ENCODE measurements at regions not wholly inside any gene's neighbourhood (a gene's known extent, or its start where the extent isn't known, plus 50 kb on each side); places are given as distances from the start of the nearest gene placed in this dataset.

DNA sequence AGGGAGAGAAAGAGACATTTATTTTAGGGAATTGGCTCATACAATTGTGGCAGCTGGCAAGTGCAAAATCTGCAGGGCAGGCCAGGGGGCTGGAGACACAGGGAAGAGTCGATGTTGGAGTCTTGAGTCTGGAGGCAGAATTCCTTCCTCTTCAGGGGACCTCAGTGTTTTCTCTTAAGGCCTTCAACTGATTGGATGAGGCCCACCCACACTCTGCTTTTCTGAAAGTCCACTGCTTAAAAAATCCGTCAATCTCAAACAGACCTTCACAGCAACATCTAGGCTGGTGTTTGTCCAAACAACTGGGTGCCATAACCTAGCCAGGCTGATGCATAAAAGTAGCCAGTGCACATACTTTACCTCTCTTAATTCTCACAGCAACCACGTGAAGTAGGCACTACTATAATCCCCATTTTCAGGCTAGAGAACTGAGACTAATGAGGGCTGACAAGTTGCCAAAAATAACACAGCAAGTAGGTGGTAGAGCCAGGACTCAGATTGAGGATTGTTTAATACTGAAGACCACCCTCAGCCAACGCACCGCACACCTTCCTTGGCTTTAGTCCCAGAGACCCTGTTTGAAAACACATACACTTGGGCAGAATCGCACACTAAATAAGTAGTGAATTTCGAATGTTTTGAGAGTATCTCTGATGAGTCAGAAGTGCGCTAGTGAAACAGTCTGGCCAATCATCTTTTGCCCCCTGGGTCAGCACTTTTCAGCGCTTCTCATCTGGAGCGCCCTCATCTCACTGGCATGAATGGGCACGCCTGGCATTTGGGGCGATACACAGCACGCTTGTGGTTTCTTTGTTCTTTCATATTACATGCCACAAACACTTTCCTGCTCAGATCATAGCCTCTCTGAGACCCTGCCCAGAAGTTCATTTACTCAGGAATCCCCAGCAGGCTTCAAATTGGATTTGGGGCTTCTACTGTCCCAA is 591.4 kb downstream of the CCDC171 start:
- CTCF ChIA-PET, result interaction anchor here (0.9 to 1.2 kb wide), 2 partner anchors 10 kb away, joined by 4 to 8 read pairs; no protein-coding TSS in a partner anchor
- Mint-ChIP-seq H3K9me3 (peaks cover 4% of the 10 kb centered on the region), H3K4me1 (peaks cover 6% of the 10 kb centered on the region), H3K27ac (no peak overlapping the region), H3K27me3 (ENCODE audit: low read depth) (no peaks in the 10 kb centered on the region), H3K36me3 (no peaks in the 10 kb centered on the region), H3K4me3 (no peak overlapping the region)
- DNase-seq (ENCODE audit: low spot score) (no peak), ATAC-seq (no peak)
- POLR2A ChIA-PET, result no interaction called here
- TF ChIP-seq NR1H2 (CRISPR knock-in tag; IDR thresholded peaks at IDR 0.05) (no peak), JAZF1 (CRISPR knock-in tag; IDR thresholded peaks at IDR 0.05) (no peak), RELA (CRISPR knock-in tag; IDR thresholded peaks at IDR 0.05; ENCODE audit: borderline replicate concordance) (no peak), ESRRA (CRISPR knock-in tag; IDR thresholded peaks at IDR 0.05; ENCODE audit: borderline replicate concordance) (no peak), CREB1 (CRISPR knock-in tag; IDR thresholded peaks at IDR 0.05) (no peak), NR2C2 (CRISPR knock-in tag; IDR thresholded peaks at IDR 0.05) (no peak), ATF1 (CRISPR knock-in tag; IDR thresholded peaks at IDR 0.05) (no peak), CBFB (CRISPR knock-in tag; IDR thresholded peaks at IDR 0.05; ENCODE audit: low read depth) (no peak), ZNF671 (CRISPR knock-in tag; IDR thresholded peaks at IDR 0.05) (no peak), FOXJ3 (CRISPR knock-in tag; IDR thresholded peaks at IDR 0.05; ENCODE audit: borderline replicate concordance) (no peak), ZNF416 (CRISPR knock-in tag; IDR thresholded peaks at IDR 0.05) (no peak), HMGA2 (CRISPR knock-in tag; IDR thresholded peaks at IDR 0.05) (no peak), ETV6 (CRISPR knock-in tag; IDR thresholded peaks at IDR 0.05) (no peak), ZNF317 (CRISPR knock-in tag; IDR thresholded peaks at IDR 0.05; ENCODE audit: borderline replicate concordance, low read depth) (no peak)
- TF ChIP-seq, protein P1, sequence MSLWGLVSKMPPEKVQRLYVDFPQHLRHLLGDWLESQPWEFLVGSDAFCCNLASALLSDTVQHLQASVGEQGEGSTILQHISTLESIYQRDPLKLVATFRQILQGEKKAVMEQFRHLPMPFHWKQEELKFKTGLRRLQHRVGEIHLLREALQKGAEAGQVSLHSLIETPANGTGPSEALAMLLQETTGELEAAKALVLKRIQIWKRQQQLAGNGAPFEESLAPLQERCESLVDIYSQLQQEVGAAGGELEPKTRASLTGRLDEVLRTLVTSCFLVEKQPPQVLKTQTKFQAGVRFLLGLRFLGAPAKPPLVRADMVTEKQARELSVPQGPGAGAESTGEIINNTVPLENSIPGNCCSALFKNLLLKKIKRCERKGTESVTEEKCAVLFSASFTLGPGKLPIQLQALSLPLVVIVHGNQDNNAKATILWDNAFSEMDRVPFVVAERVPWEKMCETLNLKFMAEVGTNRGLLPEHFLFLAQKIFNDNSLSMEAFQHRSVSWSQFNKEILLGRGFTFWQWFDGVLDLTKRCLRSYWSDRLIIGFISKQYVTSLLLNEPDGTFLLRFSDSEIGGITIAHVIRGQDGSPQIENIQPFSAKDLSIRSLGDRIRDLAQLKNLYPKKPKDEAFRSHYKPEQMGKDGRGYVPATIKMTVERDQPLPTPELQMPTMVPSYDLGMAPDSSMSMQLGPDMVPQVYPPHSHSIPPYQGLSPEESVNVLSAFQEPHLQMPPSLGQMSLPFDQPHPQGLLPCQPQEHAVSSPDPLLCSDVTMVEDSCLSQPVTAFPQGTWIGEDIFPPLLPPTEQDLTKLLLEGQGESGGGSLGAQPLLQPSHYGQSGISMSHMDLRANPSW (CRISPR knock-in tag; conservative IDR thresholded peaks at IDR 0.05; ENCODE audit: low read depth), result no peak
- TF ChIP-seq, protein P2, sequence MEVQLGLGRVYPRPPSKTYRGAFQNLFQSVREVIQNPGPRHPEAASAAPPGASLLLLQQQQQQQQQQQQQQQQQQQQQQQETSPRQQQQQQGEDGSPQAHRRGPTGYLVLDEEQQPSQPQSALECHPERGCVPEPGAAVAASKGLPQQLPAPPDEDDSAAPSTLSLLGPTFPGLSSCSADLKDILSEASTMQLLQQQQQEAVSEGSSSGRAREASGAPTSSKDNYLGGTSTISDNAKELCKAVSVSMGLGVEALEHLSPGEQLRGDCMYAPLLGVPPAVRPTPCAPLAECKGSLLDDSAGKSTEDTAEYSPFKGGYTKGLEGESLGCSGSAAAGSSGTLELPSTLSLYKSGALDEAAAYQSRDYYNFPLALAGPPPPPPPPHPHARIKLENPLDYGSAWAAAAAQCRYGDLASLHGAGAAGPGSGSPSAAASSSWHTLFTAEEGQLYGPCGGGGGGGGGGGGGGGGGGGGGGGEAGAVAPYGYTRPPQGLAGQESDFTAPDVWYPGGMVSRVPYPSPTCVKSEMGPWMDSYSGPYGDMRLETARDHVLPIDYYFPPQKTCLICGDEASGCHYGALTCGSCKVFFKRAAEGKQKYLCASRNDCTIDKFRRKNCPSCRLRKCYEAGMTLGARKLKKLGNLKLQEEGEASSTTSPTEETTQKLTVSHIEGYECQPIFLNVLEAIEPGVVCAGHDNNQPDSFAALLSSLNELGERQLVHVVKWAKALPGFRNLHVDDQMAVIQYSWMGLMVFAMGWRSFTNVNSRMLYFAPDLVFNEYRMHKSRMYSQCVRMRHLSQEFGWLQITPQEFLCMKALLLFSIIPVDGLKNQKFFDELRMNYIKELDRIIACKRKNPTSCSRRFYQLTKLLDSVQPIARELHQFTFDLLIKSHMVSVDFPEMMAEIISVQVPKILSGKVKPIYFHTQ (CRISPR knock-in tag; IDR thresholded peaks at IDR 0.05), result no peak
- TF ChIP-seq, protein P3, sequence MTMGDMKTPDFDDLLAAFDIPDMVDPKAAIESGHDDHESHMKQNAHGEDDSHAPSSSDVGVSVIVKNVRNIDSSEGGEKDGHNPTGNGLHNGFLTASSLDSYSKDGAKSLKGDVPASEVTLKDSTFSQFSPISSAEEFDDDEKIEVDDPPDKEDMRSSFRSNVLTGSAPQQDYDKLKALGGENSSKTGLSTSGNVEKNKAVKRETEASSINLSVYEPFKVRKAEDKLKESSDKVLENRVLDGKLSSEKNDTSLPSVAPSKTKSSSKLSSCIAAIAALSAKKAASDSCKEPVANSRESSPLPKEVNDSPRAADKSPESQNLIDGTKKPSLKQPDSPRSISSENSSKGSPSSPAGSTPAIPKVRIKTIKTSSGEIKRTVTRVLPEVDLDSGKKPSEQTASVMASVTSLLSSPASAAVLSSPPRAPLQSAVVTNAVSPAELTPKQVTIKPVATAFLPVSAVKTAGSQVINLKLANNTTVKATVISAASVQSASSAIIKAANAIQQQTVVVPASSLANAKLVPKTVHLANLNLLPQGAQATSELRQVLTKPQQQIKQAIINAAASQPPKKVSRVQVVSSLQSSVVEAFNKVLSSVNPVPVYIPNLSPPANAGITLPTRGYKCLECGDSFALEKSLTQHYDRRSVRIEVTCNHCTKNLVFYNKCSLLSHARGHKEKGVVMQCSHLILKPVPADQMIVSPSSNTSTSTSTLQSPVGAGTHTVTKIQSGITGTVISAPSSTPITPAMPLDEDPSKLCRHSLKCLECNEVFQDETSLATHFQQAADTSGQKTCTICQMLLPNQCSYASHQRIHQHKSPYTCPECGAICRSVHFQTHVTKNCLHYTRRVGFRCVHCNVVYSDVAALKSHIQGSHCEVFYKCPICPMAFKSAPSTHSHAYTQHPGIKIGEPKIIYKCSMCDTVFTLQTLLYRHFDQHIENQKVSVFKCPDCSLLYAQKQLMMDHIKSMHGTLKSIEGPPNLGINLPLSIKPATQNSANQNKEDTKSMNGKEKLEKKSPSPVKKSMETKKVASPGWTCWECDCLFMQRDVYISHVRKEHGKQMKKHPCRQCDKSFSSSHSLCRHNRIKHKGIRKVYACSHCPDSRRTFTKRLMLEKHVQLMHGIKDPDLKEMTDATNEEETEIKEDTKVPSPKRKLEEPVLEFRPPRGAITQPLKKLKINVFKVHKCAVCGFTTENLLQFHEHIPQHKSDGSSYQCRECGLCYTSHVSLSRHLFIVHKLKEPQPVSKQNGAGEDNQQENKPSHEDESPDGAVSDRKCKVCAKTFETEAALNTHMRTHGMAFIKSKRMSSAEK (CRISPR knock-in tag; IDR thresholded peaks at IDR 0.05; ENCODE audit: borderline replicate concordance), result no peak
